ENCODE measurements at regions not wholly inside any gene's neighbourhood (a gene's known extent, or its start where the extent isn't known, plus 50 kb on each side); places are given as distances from the start of the nearest gene placed in this dataset.

GRCh38 chr10:128710098-128710797 lies 584.0 kb upstream of the MKI67 start:
- Histone ChIP-seq H3K9ac (ENCODE audit: low read length) (no peak overlapping the region), H3K9me3 (ENCODE audit: low read length) (no peaks in the 10 kb centered on the region), H3K4me3 (ENCODE audit: low read depth, low read length, poor library complexity, severe bottlenecking) (no peak overlapping the region), H4K20me1 (ENCODE audit: insufficient read depth, low read length) (no peaks in the 10 kb centered on the region), H3K27me3 (ENCODE audit: insufficient read depth, low read length) (no peaks in the 10 kb centered on the region), H3F3A (ENCODE audit: insufficient read depth, low read length) (no peaks in the 10 kb centered on the region), H3K27ac (ENCODE audit: low read depth, low read length, poor library complexity, severe bottlenecking) (no peak overlapping the region), H3K4me1 (ENCODE audit: insufficient read depth, low read length, severe bottlenecking) (no peaks in the 10 kb centered on the region), H3K79me2 (ENCODE audit: insufficient read depth, low read length) (no peaks in the 10 kb centered on the region), H3K36me3 (ENCODE audit: insufficient read depth, low read length) (no peaks in the 10 kb centered on the region), H3K9me2 (ENCODE audit: low read depth, low read length) (no peaks in the 10 kb centered on the region), H3K4me2 (ENCODE audit: low read length) (no peak overlapping the region), H2AFZ (ENCODE audit: low read length) (no peak overlapping the region)
- TF ChIP-seq EZH2 (IDR thresholded peaks at IDR 0.05; ENCODE audit: borderline replicate concordance, low read length): no peak
- no peak for TF ChIP-seq CTCF (IDR thresholded peaks at IDR 0.05; ENCODE audit: low read length)

- H3K4me2 ChIP-seq (ENCODE audit: low read length): no peak overlapping the region
- no peaks in the 10 kb centered on the region for H3K9me2 ChIP-seq (ENCODE audit: low read depth, low read length)
- no peaks in the 10 kb centered on the region for H3K4me1 ChIP-seq (ENCODE audit: insufficient read depth, low read length, severe bottlenecking)
- no peaks in the 10 kb centered on the region for H3F3A ChIP-seq (ENCODE audit: insufficient read depth, low read length)
- H3K9ac ChIP-seq (ENCODE audit: low read length): no peak overlapping the region
- H3K79me2 ChIP-seq (ENCODE audit: insufficient read depth, low read length): no peaks in the 10 kb centered on the region
- H3K36me3 ChIP-seq (ENCODE audit: insufficient read depth, low read length): no peaks in the 10 kb centered on the region
- H3K27ac ChIP-seq (ENCODE audit: low read depth, low read length, poor library complexity, severe bottlenecking): no peak overlapping the region
- no peak overlapping the region for H3K4me3 ChIP-seq (ENCODE audit: low read depth, low read length, poor library complexity, severe bottlenecking)
- no peaks in the 10 kb centered on the region for H4K20me1 ChIP-seq (ENCODE audit: insufficient read depth, low read length)
- H2AFZ ChIP-seq (ENCODE audit: low read length): no peak overlapping the region
- no peaks in the 10 kb centered on the region for H3K9me3 ChIP-seq (ENCODE audit: low read length)
- H3K27me3 ChIP-seq (ENCODE audit: insufficient read depth, low read length): no peaks in the 10 kb centered on the region
- no peak for TF ChIP-seq CTCF (IDR thresholded peaks at IDR 0.05; ENCODE audit: low read length)
- TF ChIP-seq EZH2 (IDR thresholded peaks at IDR 0.05; ENCODE audit: borderline replicate concordance, low read length): no peak
Observed at GRCh38 chr10:128710798-128711183, 584.6 kb upstream of the MKI67 start.

- H3F3A ChIP-seq (ENCODE audit: insufficient read depth, low read length): no peaks in the 10 kb centered on the region
- no peaks in the 10 kb centered on the region for H4K20me1 ChIP-seq (ENCODE audit: insufficient read depth, low read length)
- no peaks in the 10 kb centered on the region for H3K9me3 ChIP-seq (ENCODE audit: low read length)
- H3K4me1 ChIP-seq (ENCODE audit: insufficient read depth, low read length, severe bottlenecking): no peaks in the 10 kb centered on the region
- no peaks in the 10 kb centered on the region for H3K9me2 ChIP-seq (ENCODE audit: low read depth, low read length)
- no peak overlapping the region for H3K4me2 ChIP-seq (ENCODE audit: low read length)
- no peak overlapping the region for H3K27ac ChIP-seq (ENCODE audit: low read depth, low read length, poor library complexity, severe bottlenecking)
- H3K27me3 ChIP-seq (ENCODE audit: insufficient read depth, low read length): no peaks in the 10 kb centered on the region; the same call in 1 of the 2 replicates
- no peak overlapping the region for H3K9ac ChIP-seq (ENCODE audit: low read length)
- no peaks in the 10 kb centered on the region for H3K79me2 ChIP-seq (ENCODE audit: insufficient read depth, low read length)
- H3K4me3 ChIP-seq (ENCODE audit: low read depth, low read length, poor library complexity, severe bottlenecking): no peak overlapping the region
- H2AFZ ChIP-seq (ENCODE audit: low read length): no peak overlapping the region
- no peak for TF ChIP-seq CTCF (IDR thresholded peaks at IDR 0.05; ENCODE audit: low read length)
- no peak for TF ChIP-seq EZH2 (IDR thresholded peaks at IDR 0.05; ENCODE audit: borderline replicate concordance, low read length)
- H3K36me3 ChIP-seq (ENCODE audit: insufficient read depth, low read length): no peaks in the 10 kb centered on the region
Observed at GRCh38 chr10:128711806-128712205, 585.6 kb upstream of the MKI67 start.
